Upper lobe of left lung (tissue), 4 donors: ENCODE measurements at regions not wholly inside any gene's neighbourhood (a gene's known extent, or its start where the extent isn't known, plus 50 kb on each side); places are given as distances from the start of the nearest gene placed in this dataset.

ENCODE experiments used
- POLR2AphosphoS5 ChIP-seq, 2 donors: sonication (generic); formaldehyde crosslinking; IDR thresholded peaks; one replicate each; pipeline ENCODE4 v1.5.1; 2017; ENCODE audit warnings: antibody characterized with exemption in 2 of 2
- TF ChIP-seq, protein P1 (sequence below), 6 experiments: fragments of 450-650 bp in 4 of 6; fragments of 200-600 bp in 2 of 6; sonication (generic) in 2 of 6; IDR thresholded peaks; one replicate each; pipeline ENCODE4 v1.5.1; 2016 to 2019; ENCODE audit warnings: antibody characterized with exemption in 6 of 6

DNA sequence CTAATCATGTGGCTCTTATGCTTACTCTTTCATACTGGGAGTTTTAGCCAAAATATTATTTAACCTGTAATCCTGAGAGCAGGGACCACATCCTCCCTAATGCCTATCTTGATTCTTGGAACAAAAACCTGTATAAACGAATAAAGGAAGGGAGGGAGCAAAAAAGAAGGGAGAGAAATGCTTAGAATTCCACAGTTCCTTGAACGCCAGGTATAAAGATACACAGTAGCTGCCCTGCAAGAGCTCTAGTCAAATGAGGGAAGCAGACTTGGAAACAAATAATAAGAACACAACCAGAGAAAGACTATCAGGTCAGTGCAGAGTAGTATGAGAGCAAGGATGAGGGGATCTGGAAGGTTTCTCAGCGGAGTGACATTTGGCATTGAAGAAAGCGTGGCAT, 116.3 kb downstream of the SLC30A10 start:
- TF ChIP-seq, protein P1, sequence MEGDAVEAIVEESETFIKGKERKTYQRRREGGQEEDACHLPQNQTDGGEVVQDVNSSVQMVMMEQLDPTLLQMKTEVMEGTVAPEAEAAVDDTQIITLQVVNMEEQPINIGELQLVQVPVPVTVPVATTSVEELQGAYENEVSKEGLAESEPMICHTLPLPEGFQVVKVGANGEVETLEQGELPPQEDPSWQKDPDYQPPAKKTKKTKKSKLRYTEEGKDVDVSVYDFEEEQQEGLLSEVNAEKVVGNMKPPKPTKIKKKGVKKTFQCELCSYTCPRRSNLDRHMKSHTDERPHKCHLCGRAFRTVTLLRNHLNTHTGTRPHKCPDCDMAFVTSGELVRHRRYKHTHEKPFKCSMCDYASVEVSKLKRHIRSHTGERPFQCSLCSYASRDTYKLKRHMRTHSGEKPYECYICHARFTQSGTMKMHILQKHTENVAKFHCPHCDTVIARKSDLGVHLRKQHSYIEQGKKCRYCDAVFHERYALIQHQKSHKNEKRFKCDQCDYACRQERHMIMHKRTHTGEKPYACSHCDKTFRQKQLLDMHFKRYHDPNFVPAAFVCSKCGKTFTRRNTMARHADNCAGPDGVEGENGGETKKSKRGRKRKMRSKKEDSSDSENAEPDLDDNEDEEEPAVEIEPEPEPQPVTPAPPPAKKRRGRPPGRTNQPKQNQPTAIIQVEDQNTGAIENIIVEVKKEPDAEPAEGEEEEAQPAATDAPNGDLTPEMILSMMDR (IDR thresholded peaks at IDR 0.05), result no peak
- no peak for TF ChIP-seq POLR2AphosphoS5 (IDR thresholded peaks at IDR 0.05)
